ENCODE measurements at regions not wholly inside any gene's neighbourhood (a gene's known extent, or its start where the extent isn't known, plus 50 kb on each side); places are given as distances from the start of the nearest gene placed in this dataset.

GRCh38 chr15:35998663-35999602, 453.0 kb upstream of the DPH6 start:
- no peaks in the 10 kb centered on the region for H3K27me3 Mint-ChIP-seq (ENCODE audit: low read depth)
- peaks cover 15% of the 10 kb centered on the region for H3K4me1 Mint-ChIP-seq
- peaks cover 23% of the 10 kb centered on the region for H3K9me3 Mint-ChIP-seq
- no peak for TF ChIP-seq CTCF (IDR thresholded peaks at IDR 0.05; ENCODE audit: unreplicated experiment)
- H3K27ac Mint-ChIP-seq: no peak overlapping the region
- no peak overlapping the region for H3K4me3 Mint-ChIP-seq
- DNase-seq (ENCODE audit: low spot score in 2 of 2, unreplicated experiment in 2 of 2): no peak
- peaks cover 4% of the 10 kb centered on the region for H3K36me3 Mint-ChIP-seq

GRCh38 chr15:36004891-36005490, 459.0 kb upstream of the DPH6 start:
- no peak overlapping the region for H3K27ac Mint-ChIP-seq
- peaks cover 24% of the 10 kb centered on the region for H3K9me3 Mint-ChIP-seq
- DNase-seq (ENCODE audit: low spot score in 2 of 2, unreplicated experiment in 2 of 2): no peak
- H3K27me3 Mint-ChIP-seq (ENCODE audit: low read depth): no peaks in the 10 kb centered on the region
- no peak overlapping the region for H3K4me3 Mint-ChIP-seq
- no peak for TF ChIP-seq CTCF (IDR thresholded peaks at IDR 0.05; ENCODE audit: unreplicated experiment)
- peaks cover 2% of the 10 kb centered on the region for H3K4me1 Mint-ChIP-seq
- no peaks in the 10 kb centered on the region for H3K36me3 Mint-ChIP-seq

GRCh38 chr15:36005542-36005941, 459.6 kb upstream of the DPH6 start:
- Mint-ChIP-seq H3K4me3 (no peak overlapping the region), H3K9me3 (peaks cover 24% of the 10 kb centered on the region), H3K4me1 (peaks cover 2% of the 10 kb centered on the region), H3K36me3 (no peaks in the 10 kb centered on the region), H3K27me3 (ENCODE audit: low read depth) (no peaks in the 10 kb centered on the region), H3K27ac (no peak overlapping the region)
- no peak for DNase-seq (ENCODE audit: low spot score in 2 of 2, unreplicated experiment in 2 of 2)
- TF ChIP-seq CTCF (IDR thresholded peaks at IDR 0.05; ENCODE audit: unreplicated experiment): no peak

GRCh38 chr15:36007699-36008098, 461.7 kb upstream of the DPH6 start:
- no peak for DNase-seq (ENCODE audit: low spot score in 2 of 2, unreplicated experiment in 2 of 2)
- no peak overlapping the region for H3K4me3 Mint-ChIP-seq
- H3K27me3 Mint-ChIP-seq (ENCODE audit: low read depth): no peaks in the 10 kb centered on the region
- peaks cover 2% of the 10 kb centered on the region for H3K4me1 Mint-ChIP-seq
- peaks cover 24% of the 10 kb centered on the region for H3K9me3 Mint-ChIP-seq
- no peaks in the 10 kb centered on the region for H3K36me3 Mint-ChIP-seq
- H3K27ac Mint-ChIP-seq: no peak overlapping the region
- no peak for TF ChIP-seq CTCF (IDR thresholded peaks at IDR 0.05; ENCODE audit: unreplicated experiment)

GRCh38 chr15:36008719-36009118, 462.8 kb upstream of the DPH6 start:
- peaks cover 21% of the 10 kb centered on the region for H3K9me3 Mint-ChIP-seq
- H3K27ac Mint-ChIP-seq: no peak overlapping the region
- DNase-seq (ENCODE audit: low spot score in 2 of 2, unreplicated experiment in 2 of 2): no peak
- H3K4me3 Mint-ChIP-seq: no peak overlapping the region
- H3K4me1 Mint-ChIP-seq: peaks cover 2% of the 10 kb centered on the region
- no peaks in the 10 kb centered on the region for H3K27me3 Mint-ChIP-seq (ENCODE audit: low read depth)
- no peaks in the 10 kb centered on the region for H3K36me3 Mint-ChIP-seq
- TF ChIP-seq CTCF (IDR thresholded peaks at IDR 0.05; ENCODE audit: unreplicated experiment): no peak

All from mesothelial cell of epicardium (in vitro differentiated cells).